ENCODE measurements at regions not wholly inside any gene's neighbourhood (a gene's known extent, or its start where the extent isn't known, plus 50 kb on each side); places are given as distances from the start of the nearest gene placed in this dataset.
"Not testable (repeated sequence)": the region's sequence is repeated elsewhere in the genome, so short reads cannot be mapped to it uniquely, and the experiment has no call there.

GRCh38 chr14:23861666-23862065 is 91.9 kb upstream of the DHRS4 start:
- no peak for DNase-seq (ENCODE audit: low spot score)

GRCh38 chr14:23862513-23862912 is 91.1 kb upstream of the DHRS4 start:
- no peak for DNase-seq (ENCODE audit: low spot score)

DNA sequence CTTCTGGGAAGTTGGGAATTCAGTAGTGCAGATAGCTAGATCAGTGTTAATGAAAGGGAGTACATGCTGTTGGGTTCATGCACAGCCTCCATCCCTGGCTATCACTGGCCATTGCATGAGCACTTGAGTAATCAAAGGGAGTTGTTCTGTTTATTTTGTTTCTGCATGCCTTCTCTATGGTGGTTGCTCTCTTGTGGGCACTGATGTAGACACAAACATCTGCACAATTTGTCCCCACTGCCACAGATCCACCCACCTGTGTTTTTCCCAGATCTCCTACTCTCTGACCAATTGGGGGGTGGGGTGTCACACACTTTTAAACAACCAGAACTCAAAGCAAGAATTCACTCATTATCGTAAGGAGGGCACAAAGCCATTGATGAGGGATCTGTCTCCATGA is 89.7 kb upstream of the DHRS4 start:
- DNase-seq (ENCODE audit: low spot score): no peak

GRCh38 chr14:23864259-23864658 is 89.3 kb upstream of the DHRS4 start:
- no peak for DNase-seq (ENCODE audit: low spot score)

DNA sequence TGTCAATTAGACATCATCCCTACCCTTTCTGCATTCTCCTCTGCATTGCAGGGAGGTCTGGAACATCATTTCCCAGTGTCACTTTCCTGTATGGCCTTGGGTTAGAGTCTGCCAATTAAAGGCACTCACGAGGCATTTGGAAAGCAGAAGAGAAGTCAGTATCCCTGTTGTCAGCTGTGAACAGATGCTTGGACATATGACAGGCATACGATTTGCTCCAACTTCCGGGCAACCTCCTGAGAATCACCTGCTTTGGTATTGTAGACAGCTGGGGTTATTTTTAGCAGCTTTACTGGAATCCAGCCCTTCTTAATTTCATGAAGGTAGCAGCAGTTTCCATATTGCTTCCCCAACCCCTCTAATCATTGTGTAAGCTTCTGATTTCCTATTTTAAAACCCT is 88.7 kb upstream of the DHRS4 start:
- DNase-seq (ENCODE audit: low spot score): no peak

DNA sequence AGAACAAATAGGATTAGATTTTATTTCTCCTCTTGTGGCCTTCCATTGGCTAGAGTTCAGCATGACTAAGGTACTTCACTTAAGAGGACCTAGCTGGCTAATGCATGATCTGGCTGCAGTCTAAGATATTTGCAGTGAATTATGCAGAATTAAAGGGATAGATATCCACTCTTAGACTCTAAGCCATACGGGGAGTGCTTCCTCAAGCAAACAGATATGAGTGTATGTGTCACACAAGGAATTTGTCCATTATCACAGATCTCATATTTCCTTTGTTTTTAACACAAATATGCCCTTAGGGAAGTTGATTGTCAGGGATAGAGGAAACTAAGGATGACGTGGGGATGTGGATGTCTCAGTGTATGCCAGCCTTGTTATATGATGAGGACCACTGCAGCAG is 88.1 kb upstream of the DHRS4 start:
- no peak for DNase-seq (ENCODE audit: low spot score)

- DNase-seq (ENCODE audit: low spot score): no peak
These were observed 87.3 kb upstream of the DHRS4 start for GRCh38 chr14:23866269-23866668.

DNA sequence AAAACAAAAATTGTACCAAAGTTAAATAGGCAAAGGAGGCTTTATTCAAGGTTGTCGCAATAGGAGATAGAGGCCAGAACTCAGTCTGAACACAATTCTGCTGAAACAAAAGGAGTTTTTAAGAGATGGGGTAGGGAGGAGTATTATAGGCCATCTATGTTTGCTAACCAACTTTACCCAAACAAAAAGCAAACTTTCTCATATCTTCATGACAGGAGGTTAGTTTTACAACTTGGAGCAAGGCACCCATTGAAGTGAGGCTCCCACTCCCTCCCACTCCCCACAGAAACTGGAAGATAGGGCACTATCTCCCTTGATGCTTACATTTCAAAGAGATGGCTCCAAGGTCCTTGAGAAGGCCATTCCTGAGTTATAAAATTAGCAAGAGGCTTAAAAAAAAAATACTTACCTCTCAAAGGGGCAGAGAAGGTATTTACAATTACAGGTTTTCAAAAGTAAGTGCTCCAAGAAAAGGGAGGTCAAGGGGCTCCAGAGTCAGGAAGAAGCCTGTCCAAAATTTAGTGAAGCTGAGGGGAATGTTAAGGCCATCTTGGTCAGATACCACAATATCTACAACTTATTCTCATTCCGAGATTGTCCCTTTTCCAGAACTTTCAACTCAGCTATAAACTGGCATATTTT is 84.4 kb upstream of the DHRS4 start:
- DNase-seq (ENCODE audit: low spot score): no peak

GRCh38 chr14:23876160-23876750 is 77.3 kb upstream of the DHRS4 start:
- no peak for DNase-seq (ENCODE audit: low spot score)

DNA sequence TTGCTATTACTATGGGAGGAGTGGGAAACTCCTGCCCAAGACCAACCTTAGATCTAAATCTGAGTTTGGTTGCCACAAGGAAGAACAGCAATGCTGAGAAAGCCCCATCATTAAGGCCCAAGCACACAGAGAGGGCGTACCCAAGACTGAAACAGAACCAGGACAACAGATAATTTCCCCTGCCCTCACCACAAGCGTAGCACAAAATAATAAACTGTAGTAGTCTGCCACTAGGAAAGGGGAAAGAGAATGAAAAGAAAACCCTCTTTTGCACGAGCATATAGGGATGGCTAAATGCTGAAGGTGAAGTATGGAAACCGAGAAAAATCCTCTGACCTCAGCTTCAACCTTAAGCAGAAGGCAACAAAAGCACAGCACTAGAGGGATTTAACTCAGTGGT is 76.5 kb upstream of the DHRS4 start:
- no peak for DNase-seq (ENCODE audit: low spot score)

- DNase-seq (ENCODE audit: low spot score): no peak
These were observed 75.9 kb upstream of the DHRS4 start for GRCh38 chr14:23877538-23878180.

- no peak for DNase-seq (ENCODE audit: low spot score)
These were observed 72.3 kb upstream of the DHRS4 start for GRCh38 chr14:23881282-23881681.

GRCh38 chr14:23883684-23884540 is 69.7 kb upstream of the DHRS4 start:
- DNase-seq (ENCODE audit: low spot score): no peak

DNA sequence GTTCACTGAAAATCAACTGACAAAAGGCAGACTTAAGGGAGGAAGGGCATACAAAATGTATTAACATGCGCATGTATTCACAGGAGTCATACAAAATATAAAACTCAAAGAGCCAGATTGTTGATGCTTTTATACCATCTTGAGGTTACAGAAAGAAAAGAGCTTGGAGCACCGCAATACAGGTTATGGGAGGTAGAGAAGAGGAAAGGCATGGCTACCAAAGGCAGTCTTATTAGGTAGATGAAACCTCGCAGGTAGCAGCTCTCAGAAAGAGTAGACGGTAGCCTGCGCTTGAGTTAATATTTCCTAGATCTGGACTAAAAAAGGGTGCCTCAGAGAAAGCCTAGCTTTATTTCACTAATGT is 69.0 kb upstream of the DHRS4 start:
- DNase-seq (ENCODE audit: low spot score): no peak

DNA sequence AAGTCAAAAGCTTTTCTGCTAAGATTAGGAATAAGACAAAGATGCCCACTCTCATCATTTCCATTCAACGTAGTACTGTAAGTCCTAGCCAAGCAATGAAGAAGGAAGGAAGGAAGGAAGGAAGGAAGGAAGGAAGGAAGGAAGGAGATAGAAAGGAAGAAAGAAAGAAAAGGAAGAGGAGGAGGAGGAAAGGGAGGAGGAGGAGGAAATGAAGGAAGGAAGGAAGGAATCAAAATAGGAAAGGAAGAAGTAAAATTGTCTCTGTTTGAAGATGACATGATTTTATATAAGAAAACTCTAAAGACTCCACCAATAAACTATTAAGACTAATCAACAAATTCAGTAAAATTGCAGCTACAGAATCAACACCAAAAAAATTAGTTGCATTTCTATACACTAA is 66.0 kb upstream of the DHRS4 start:
- DNase-seq (ENCODE audit: low spot score): no peak

DNA sequence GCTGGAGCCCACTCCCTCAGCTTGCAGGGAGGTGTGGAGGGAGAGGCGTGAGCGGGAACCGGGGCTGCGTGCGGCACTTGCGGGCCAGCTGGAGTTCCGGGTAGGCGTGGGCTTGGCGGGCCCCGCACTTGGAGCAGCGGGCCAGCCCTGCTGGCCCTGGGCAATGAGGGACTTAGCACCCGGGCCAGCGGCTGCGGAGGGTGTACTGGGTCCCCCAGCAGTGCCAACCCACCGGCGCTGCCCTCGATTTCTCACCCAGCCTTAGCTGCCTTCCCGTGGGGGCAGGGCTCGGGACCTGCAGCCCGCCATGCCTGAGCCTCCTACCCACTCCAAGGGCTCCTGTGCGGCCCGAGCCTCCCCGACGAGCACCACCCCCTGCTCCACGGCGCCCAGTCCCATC is 61.9 kb upstream of the DHRS4 start:
- DNase-seq (ENCODE audit: low spot score): not testable (repeated sequence)

- not testable (repeated sequence) for DNase-seq (ENCODE audit: low spot score)
These were observed 61.3 kb upstream of the DHRS4 start for GRCh38 chr14:23892289-23892688.

DNA sequence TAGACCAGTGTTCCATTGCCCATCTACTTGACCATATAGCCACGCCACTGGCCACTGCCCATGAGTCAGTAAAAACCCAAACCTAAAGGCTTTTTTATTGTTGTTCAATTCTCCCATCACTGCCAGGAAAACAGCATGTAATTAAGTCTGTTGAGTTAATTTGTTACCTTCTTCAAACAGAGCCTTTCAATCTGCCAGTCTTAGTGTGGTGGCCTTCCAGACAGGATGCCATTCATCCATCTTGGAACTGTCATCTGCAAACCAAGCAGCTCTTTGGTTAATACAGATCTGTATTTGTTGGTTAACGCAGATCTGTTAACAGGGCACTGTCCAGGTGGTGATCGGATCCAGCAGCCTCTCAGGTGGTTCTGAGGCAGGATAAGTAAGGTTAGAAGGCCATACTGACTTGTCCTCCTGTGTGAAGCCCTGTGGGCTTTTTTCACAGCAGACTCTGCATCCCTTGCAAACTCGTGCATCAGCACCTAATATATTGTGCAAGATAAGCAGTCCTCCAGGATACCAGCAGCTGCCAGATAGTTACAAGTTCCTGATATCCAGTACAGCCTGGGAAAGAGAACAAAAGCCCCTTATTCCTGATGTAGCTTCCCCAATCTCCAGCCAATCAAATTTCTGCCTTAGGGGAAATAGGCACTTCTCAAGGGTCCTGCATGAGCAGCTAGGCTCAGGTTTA is 59.1 kb upstream of the DHRS4 start:
- no peak for DNase-seq (ENCODE audit: low spot score)

GRCh38 chr14:23895053-23895419 is 58.5 kb upstream of the DHRS4 start:
- no peak for DNase-seq (ENCODE audit: low spot score)

- DNase-seq (ENCODE audit: low spot score): no peak
These were observed 58.1 kb upstream of the DHRS4 start for GRCh38 chr14:23895480-23895879.

DNA sequence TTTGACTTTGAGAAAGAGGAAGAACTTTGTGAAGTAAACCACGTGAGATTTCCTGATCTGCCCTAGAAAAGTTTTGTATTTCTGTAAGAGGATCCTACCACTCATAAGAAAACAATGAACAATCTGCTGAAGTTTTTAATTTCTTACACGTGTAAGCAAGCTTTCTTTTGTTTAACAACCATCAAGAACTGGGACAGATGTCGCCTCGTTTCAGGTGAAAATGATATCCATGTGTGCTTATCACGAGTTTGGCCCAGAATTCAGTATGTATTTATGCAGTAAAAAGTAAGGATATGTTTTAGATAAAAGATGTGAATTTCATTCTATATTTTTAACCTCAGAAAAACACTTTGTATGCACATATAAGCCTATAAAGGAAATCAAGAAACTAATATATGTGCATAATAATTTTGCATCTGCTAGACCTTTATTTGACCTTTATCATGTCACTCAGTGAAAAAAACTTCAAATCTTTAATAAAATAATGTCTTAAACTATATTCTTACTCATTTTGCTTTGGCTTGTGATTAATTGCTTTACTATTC is 56.9 kb upstream of the DHRS4 start:
- DNase-seq (ENCODE audit: low spot score): no peak

GRCh38 chr14:23897291-23897690 is 56.3 kb upstream of the DHRS4 start:
- not testable (repeated sequence) for DNase-seq (ENCODE audit: low spot score)

Measured in pons (tissue), 1 donor.